Hippocampal formation (tissue), 2 donors: ENCODE measurements at regions not wholly inside any gene's neighbourhood (a gene's known extent, or its start where the extent isn't known, plus 50 kb on each side); places are given as distances from the start of the nearest gene placed in this dataset.
A peak's percentile ranks its signal among the peaks of the same experiment; 100 is the strongest.
"Not testable (repeated sequence)": the region's sequence is repeated elsewhere in the genome, so short reads cannot be mapped to it uniquely, and the experiment has no call there.

Experiments used
- DNase-seq, 2 donors: peaks; one replicate each; lab custom pipeline; 2025; lab: John Stamatoyannopoulos, UW

DNA sequence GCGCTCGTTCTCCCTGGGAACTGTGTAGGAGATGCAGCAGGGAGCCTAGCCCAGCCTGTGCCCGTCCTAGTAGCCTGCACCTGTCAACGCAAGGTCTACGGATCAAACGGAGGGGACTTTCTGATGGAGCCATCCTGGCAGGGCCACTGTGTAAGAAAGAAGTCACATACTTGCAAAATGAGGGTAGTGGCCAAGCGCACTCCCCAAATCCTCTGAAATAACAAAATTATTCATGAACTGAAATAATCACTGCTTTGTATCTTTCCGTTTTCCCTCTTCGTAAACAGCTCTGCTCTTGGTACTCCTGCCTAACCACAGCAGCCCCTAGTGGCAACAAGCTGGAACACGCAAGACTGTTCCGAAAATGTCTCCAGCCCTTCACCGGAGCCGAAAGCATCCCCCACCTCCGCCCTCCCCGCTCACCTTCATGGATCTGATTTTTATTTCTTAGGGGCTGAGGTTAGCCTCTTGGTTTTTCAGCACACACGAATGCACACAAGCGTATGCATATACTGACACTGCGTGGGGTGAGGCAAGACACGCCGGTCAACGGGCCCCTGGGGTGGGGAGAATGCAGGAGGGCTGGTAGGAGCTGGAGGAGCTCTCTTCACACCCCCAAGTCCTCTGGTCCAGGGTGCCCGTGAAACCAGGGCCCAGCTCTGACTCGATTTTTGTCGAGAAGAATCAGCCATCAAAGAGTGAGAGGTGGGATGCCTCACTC, 100.8 kb downstream of the ABCC12 start:
- peak; percentile 55 to 88 for DNase-seq

DNA sequence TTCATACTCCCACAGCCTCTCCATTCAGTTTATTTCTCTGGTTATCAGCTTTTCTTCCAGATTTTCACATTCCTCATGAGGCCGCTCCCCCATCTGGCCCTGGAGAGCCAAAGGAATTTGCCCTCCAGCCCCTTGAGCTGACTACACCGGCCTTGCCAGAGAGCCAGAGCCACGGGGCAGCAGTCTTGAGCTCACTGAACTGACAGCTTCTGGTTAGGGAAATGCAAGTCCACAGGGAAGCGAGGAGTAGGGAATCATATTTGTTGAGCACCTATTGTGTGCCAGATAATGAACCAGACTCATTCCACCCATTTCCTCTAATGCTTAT, 102.4 kb downstream of the ABCC12 start:
- no peak for DNase-seq

DNA sequence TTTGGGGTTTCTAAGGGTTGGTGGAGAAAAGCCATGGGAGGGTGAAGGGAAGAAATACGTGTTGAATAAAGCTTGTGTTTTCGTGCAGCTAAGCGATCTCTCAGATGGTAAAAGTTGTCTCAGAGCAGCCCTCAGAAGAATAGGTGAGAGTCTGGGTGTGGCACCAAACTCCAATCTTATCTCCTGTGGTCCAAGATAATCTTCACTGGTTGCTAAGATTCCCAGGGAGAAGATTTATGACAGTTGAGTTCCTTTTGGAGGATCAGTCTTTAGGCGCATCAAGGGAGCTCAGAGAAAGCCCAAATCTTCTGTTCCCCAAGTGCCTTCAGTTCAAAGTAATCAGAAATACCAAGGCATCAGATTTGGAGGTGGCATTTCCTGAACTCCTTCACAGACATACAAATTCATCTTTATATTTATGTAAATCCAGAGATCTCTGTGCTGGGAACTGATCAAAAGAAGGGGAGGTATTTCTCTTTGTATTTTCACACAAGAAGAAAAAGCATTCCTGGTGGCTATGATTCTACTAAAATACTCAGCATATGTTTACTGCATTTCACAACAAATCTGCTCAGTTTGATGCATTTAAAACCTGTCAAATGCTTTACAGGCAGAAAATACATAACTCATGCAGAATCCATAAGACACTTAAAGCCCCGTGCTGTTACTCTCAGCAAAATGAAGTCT, 102.9 kb downstream of the ABCC12 start:
- DNase-seq = no peak

DNA sequence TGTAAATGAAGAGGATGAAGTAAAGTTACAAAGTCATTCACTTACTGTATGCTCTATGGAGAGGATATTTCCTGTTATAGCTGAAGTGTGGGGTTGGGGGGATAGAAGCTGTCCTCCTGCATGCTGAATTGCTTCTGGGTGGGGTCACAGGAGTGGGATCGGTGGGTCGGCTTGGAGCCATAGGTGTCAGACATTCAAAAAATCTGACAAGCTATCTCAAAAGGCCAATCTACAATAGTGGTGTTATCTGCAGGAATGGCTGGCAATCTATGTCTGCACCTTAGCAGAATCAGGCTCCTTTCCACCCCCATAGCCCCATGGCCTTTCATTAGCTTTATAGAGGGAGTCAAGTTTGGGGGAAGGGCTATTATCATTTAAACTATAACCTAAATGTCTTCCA, 104.9 kb downstream of the ABCC12 start:
- no peak for DNase-seq

DNA sequence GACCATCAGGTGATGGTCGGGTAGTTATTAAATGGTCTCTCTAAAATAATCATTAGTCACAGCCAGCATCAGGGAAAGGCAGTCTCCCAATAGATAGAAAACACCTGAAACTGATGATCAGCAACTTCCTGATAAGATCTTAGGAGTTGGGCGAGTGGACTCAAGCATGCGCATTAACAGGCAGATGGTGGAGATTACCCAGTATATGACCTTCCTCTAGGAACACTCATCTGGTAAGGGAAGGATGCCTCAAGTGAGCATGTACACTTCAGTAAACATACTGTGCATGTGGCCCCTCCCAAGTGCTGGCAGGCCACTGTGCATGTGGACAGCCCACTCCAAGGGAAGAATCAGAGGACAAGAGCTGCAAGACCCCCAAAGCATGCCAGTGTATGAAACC, 105.9 kb downstream of the ABCC12 start:
- DNase-seq = no peak

DNA sequence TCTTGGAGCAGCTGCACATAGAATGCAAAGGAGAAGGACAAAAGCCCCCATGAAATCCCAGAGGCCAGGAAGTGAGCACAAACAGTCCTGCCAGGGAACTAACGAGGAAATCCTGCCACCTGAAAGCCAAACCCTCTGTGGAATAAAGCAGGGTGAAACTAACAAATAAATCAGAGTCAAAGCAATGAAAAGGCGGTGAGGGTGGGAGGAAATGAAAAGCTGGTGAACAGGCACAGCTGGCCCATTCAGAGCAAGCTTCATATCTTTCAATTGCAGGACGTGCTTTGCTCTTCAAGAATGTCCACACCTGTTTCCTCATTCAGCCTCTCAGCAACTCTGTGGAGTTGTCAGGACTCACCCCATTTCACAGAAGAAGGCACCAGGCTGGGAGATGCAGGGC, 108.1 kb downstream of the ABCC12 start:
- no peak for DNase-seq

DNA sequence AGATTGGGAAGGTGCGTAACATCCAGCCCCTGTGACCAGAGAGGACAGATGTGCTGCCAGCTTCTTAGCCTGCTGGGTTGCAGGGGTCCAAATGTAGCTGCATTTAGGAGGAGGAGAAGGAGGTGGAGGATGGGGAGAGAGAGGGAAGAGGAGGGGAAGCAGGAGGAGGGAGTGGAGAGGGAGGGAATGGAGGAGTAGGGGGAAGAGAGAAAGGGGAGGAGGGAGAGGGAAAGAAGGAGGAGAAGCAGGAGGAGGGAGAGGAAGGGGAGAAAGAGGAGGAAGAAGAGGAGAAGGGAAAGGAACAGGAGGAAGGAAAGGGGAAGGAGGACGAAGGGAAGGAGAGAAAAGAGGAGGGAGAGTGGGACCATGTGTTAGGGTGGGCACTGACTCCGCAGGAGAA, 108.6 kb downstream of the ABCC12 start:
- DNase-seq = no peak

DNA sequence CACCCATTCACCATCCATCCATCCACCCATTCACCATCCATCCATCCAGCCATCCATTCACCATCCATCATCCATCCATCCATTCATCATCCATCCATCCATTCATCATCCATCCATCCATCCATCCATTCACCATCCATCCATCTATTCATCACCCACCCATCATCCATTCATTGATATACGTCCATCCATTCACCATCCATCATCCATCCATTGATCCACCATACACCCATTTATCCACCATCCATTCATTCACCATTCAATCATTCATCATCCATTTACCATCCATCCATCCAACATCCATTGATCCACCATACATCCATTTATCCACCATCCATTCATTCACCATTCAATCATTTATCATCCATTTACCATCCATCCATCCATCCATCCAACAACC, 111.7 kb downstream of the ABCC12 start:
- no peak for DNase-seq

DNA sequence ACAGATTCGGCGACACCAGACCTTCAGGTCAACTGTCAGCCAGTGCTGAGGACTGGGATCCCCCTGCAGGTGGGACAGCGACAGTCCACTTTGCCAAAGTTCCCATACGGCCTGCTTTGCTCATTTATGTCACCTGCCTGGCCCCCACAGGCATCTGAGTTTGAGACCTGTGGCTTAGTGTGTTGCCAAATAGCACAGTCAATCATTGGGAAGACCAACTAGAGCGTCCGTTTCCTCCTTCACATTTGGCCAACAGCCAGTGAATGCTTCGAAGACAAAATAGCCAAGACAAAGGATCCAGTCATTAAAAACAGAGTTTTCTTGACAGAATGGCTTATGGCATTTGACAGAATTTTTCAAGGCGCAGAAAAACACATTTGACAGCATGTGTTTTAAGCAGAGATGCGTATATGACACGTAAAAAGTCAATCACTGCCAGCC, 113.8 kb downstream of the ABCC12 start:
- no peak for DNase-seq

DNA sequence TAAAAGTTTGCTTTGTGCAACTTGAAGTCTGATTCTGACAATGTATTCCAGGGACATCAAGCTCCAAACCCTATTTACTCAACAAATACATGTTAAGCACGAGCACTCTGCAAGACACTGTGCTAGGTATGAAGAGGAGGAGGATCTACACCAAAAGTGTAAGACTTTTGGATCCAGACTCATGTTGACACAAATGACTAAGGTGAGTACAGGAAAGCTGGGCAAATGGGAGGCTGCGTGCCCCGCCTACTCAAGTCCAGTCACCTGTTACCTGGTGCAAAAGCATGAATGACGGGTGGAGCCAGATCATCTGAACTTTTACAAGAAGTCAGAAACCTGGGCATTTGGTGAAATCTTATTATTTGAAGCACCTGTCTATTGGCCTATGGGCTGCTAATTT, 120.7 kb downstream of the ABCC12 start:
- DNase-seq = no peak

DNA sequence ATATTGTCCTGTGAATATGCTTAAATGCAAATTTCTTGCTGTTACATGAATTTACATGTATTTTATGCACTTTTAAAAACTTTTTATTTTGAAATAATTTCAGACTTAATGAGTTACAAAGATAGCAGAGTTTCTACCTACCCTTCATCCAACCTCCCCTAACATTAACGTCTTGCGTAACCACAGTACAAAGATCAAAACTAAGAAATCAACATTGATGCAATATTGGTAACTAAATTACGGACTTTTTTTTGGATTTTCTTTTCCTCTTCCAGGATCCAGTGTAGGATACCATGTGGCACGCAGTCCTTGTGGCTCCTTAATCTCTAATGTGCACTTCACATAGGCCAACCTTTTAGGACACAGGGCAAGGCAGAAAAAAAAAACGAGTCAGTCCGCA, 124.9 kb downstream of the ABCC12 start:
- no peak for DNase-seq

DNA sequence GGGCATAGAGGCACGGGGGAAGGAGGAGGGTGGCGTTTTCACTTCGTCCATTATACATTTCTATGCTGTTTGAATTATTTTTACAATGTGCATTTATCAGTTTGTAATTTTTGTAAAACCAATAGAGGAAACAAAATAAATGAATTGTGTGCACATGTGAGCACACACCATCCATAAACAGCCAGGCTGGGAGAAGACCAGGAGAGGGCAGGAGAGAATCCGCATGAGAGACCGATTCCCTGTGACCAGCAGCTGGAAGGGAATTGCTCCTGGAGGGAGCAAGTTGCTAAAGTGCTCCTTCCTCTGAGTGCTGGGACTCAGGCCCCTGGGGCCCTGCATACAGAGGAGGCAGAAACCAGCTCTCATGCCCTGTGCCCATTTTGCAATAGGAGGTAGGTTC, 126.0 kb downstream of the ABCC12 start:
- DNase-seq = no peak

DNA sequence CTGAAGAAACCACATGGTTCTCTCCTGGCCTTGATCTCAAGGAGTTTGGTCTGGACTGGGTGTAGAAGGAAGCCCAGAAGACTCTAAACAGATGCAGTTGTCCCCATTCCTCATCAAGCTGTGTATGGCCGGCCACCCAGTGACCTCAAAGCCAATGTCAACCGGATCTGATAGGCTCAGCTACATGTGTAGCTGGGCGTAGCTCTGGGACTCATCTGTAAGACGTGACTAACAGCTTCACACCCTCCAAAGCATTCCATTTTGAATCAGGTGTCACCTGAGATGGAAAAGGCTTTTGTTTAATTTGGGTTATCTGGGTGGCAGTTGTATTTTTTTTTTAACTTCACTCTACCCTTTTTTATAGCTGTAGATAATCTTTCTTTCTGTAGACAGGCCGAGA, 130.4 kb downstream of the ABCC12 start:
- no peak for DNase-seq

DNA sequence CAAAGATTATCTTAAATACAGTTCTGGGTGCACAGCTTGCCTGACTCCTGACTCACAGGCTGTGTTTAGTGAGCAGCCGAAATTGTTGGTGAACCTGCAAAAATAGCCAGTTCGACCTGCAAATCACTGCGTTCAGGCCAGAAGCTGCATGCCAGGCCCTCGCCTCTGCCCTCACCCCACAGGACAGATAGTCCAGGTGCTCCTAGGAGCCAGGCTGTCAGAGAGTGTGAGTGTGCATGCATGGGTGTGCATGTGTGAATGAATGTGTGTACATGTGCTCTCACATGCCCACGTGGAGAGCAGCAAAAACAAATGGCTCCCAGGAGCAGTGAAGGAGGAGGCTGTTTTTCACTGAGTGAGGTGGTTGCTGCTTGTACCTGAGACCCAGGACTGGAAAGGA, 131.8 kb downstream of the ABCC12 start:
- no peak for DNase-seq

DNA sequence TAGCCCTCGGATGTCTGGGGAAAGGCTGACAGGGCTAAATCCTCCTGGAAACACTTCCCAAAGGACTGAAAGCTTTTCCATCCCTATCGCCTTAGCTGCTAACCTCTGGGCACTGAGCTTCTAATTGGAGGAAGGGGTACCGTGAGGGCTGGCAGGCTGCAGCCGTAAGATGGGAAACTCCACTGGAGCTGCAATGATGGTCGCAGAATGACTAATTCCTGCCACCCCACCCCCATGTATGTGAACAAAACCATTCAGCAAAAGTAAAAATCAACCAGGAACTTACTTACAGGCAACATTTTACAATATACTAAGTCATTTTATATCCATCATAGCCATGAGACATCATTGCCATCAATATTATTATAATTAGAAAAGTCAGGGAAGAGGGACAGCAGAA, 133.3 kb downstream of the ABCC12 start:
- no peak for DNase-seq

DNA sequence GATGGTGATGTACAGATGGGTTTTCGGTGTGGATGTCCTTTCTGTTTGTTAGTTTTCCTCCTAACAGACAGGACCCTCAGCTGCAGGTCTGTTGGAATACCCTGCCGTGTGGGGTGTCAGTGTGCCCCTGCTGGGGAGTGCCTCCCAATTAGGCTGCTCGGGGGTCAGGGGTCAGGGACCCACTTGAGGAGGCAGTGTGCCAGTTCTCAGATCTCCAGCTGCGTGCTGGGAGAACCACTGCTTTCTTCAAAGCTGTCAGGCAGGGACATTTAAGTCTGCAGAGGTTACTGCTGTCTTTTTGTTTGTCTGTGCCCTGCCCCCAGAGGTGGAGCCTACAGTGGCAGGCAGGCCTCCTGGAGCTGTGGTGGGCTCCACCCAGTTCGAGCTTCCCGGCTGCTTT, 135.2 kb downstream of the ABCC12 start:
- not testable (repeated sequence) for DNase-seq

DNA sequence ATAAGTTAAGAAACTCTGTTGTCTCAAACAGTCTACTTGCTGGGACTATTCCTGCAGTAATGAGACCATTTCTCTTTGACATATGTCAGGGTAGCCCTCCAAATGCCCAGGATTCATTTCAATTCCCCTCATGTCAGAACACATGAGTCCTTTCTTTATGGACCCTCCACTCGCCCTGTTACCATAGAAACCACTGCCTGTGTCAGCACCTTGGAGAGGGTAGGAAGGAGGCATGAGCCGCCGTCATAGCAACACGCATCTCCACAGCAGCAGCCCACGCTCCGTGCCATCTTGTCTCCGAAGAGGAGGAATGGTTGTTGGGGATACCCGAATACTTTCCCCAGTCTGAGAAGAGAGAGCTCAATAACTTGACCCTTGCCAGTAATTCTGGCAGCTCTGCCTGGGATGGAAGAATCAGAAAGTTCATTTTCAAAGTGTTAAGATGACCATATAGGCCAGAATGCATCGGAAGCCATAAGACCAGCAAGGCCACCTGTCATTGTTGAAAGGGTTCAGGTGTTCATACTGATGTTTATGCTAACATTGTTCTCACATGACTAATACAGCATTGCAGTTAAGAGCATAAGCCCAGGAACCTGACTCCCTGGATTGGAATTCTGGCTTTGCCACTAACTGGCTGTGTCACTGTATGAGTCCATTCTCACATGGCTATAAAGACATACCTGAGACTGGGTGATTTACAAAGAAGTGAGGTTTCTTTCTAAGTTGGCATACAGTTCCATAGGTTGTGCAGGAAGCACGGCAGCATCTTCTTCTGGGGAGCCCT, 141.3 kb downstream of the ABCC12 start:
- no peak for DNase-seq

DNA sequence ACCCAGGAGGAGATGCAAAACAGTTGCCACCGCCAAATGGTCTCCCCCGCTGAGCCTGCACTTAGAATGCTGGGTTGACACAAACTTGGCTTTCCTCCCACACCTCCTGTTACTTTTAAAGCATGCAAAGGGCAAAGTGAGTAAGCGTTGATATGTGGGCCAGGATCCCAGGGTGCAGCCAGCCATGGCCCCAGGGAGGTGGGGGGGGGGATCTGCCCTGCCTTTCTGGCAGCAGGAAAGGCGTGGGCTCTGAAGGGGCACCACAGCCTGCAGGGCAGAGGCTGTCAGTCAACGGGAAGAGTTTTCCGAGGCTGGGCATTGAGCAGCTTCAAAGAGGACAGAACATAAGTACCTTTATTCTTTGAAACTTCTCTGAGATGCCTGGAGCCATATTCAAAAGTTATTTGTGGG, 142.3 kb downstream of the ABCC12 start:
- DNase-seq = no peak

DNA sequence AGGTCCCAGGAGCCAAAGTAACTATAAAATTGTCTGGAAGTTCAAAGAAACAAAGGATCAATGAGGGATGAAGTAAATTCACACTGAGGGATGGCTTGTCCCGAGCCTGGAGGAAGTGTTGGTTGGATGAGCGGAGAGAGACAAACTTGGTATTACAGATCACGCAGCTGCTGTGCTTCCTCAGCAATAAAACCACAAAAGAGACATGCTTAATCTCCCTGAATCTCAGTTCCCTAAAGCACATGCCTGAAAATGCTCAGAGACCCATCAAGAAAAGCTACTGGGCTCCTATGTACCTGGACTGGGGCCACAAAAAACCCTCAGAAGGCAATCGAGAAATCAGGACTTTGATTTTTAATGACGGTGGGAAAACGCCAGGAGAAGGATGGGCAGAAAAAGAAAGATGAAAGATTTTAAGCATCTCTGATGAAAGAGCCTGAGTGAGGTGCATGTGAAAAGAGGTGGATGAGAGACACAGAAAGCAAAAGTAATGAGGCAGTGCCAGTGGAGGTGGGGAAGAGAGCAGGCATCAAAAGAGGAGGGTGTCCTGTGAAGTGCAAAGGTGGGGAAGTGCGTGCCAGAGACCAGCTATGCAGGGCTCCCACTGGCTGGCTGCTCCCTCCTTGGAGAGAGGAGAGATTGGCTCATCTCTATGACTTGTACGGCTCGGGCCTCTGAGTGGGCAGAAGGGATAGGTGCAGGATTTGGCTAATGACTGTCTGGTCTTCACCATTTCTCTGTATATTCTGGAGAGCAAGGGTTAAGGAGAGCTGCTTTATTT, 143.7 kb downstream of the ABCC12 start:
- no peak for DNase-seq

DNA sequence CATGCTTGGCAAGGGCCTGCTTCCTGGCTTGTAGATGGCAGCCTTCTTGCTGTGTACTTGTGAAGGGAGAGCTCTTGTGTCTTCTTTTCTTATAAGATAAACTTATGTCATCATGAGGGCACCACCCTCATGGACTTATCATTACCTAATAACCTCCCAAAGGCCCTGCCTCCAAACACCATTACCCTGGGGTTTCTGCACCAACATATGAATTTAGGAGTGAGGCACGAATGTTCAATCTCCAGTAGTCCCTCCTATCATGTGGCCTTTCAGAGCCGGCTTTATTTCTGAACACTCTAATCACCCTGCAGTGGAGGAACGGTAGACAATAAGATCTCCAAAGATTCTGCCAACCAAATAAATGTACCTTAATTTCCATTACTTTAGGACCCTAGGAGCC, 144.3 kb downstream of the ABCC12 start:
- DNase-seq = no peak

DNA sequence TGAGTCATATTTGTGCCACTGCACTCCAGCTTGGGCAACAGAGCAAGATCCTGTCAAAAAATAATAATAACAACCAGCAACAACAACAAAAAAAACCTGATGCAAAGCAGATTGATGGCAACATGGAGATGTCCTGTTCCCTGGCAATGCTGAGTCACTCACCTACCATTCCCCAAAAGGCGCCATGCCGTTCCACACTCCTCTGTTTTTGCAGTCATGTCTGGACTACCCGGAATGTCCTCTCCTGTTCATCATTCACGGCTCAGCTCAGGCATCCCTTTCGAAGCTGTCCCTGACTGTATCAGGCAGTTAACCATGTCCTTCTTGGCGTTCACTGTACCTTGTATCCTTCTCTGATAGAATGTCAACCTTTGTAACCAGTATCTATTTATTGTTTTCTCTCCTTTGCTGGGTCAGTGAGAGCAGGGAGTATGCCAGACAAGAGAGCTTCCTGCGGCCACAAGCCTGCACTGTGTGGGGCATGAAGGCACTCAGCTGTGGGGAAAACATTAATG, 147.7 kb downstream of the ABCC12 start:
- DNase-seq = no peak

DNA sequence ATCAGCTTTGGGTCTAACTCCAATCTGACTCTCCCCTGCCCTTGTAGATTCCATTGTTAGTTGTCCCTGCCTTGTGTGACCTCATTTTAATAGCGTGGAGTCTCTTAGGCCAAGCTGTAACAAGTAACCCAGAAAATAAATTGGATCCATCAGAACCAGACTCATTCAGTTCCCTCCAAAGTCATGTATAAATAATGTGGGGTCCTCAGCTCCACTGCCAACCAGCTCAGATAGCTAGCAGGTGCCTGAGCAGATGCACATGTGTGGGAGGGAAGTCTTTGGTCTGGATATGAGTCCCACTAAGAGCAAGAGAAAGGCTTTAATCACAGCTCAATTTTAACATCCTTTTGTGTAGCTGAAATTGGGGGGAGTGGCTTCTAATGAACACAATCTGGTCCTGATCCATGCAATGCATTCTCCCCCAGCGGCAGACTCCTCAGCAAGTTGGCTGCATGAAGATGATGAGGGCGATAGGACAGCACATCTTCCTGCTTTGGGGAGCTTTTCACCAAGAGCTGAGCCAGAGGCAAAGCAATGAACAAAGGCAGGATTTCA, 151.6 kb downstream of the ABCC12 start:
- DNase-seq = no peak
